ENCODE measurements at regions not wholly inside any gene's neighbourhood (a gene's known extent, or its start where the extent isn't known, plus 50 kb on each side); places are given as distances from the start of the nearest gene placed in this dataset.

GRCh38 chr3:88509582-88509981, 359.8 kb downstream of the C3orf38 start:
- TF ChIP-seq CTCF (conservative IDR thresholded peaks at IDR 0.05), result no peak
- no peak for TF ChIP-seq ZFX (IDR thresholded peaks at IDR 0.05)

Data from C4-2B (cell line).